Lung (tissue), 11 donors: ENCODE measurements at regions not wholly inside any gene's neighbourhood (a gene's known extent, or its start where the extent isn't known, plus 50 kb on each side); places are given as distances from the start of the nearest gene placed in this dataset.
A peak's percentile ranks its signal among the peaks of the same experiment; 100 is the strongest.

Source experiments
- ATAC-seq: fragments of 200-7000 bp; cut with Tn5 transposase; one replicate; pipeline ENCODE4 v1.9.1; 2020; ENCODE audit warnings: moderate number of reproducible peaks; ENCODE audit not compliant: insufficient read depth, low FRiP score
- DNase-seq, 3 donors: peaks; one replicate each; pipeline ENCODE4 v3.0.0-alpha.2; 2013 to 2017
- H3K27ac ChIP-seq, 2 donors: one replicate each; pipeline ENCODE4 v1.5.1; 2013; ENCODE audit warnings: mild to moderate bottlenecking in 2 of 2, moderate library complexity in 2 of 2, control low read depth in 1 of 2, inconsistent platforms in 1 of 2, low read depth in 1 of 2, low read length in 1 of 2
- H3K27me3 ChIP-seq, 3 donors: one replicate each; pipeline ENCODE4 v1.5.1; 2013; ENCODE audit warnings: low read length in 2 of 3; ENCODE audit not compliant: control insufficient read depth in 3 of 3, insufficient read depth in 3 of 3
- H3K36me3 ChIP-seq, 4 donors: one replicate each; pipeline ENCODE4 v1.5.1; 2013; ENCODE audit warnings: low read length in 4 of 4, mild to moderate bottlenecking in 1 of 4, moderate library complexity in 1 of 4; ENCODE audit not compliant: control insufficient read depth in 4 of 4, insufficient read depth in 4 of 4
- H3K4me1 ChIP-seq, 5 donors: one replicate each; pipeline ENCODE4 v1.5.1; 2013; ENCODE audit warnings: low read length in 5 of 5, mild to moderate bottlenecking in 2 of 5, moderate library complexity in 1 of 5; ENCODE audit not compliant: control insufficient read depth in 5 of 5, insufficient read depth in 5 of 5
- H3K4me3 ChIP-seq: one replicate; pipeline ENCODE4 v1.5.1; 2013; ENCODE audit warnings: mild to moderate bottlenecking, control low read depth, moderate library complexity
- H3K9ac ChIP-seq, 2 donors: one replicate each; pipeline ENCODE4 v1.5.1; 2013; ENCODE audit warnings: low read length in 2 of 2, control low read depth in 1 of 2; ENCODE audit not compliant: insufficient read depth in 1 of 2
- H3K9me3 ChIP-seq, 4 donors: one replicate each; pipeline ENCODE4 v1.5.1; 2013; ENCODE audit warnings: low read length in 3 of 4, mild to moderate bottlenecking in 1 of 4, moderate library complexity in 1 of 4; ENCODE audit not compliant: control insufficient read depth in 4 of 4, insufficient read depth in 3 of 4
- CTCF ChIP-seq: IDR thresholded peaks from 2 replicates; pipeline ENCODE4 v1.5.1; 2012; ENCODE audit warnings: mild to moderate bottlenecking; ENCODE audit errors: control extremely low read depth, extremely low read depth
- WGBS, 2 donors: extraction: QIAGEN DNeasy Blood & Tissue Kit; methylation state at CpG; one replicate each; pipeline ENCODE4 v1.1.7; 2013; 5-methylcytosine and 5-hydroxymethylcytosine counted together
- donor health status: control.
- donor health status: control.
- donor health status: Bipolar disorder and iron deficiency.
- donor health status: healthy.
- donor health status: DM: yes; HTN: yes; CAD: no.

GRCh38 chr2:18741895-18742732, 152.7 kb upstream of the NT5C1B start:
- peaks cover 0 to 58% (median 9%) of the 10 kb centered on the region in 5 donors for H3K4me1 ChIP-seq
- no peaks in the 10 kb centered on the region for H3K9me3 ChIP-seq
- 71 to 73% methylated on average over 12 of the region's 12 CpGs for WGBS, 2 donors
- DNase-seq (peak; percentile 97 to 100 (median 100)), ATAC-seq (no peak)
- H3K27me3 ChIP-seq: no peaks in the 10 kb centered on the region
- no peaks in the 10 kb centered on the region for H3K36me3 ChIP-seq
- H3K9ac ChIP-seq: no peak overlapping the region
- no peak overlapping the region for H3K27ac ChIP-seq
- H3K4me3 ChIP-seq: no peak overlapping the region
- no peak for TF ChIP-seq CTCF

- H3K27ac ChIP-seq: no peak overlapping the region
- H3K36me3 ChIP-seq: no peaks in the 10 kb centered on the region
- H3K9me3 ChIP-seq: no peaks in the 10 kb centered on the region
- no peak for TF ChIP-seq CTCF
- no peaks in the 10 kb centered on the region for H3K27me3 ChIP-seq
- H3K4me3 ChIP-seq: no peak overlapping the region
- ATAC-seq: no peak
- no peak overlapping the region for H3K9ac ChIP-seq
- DNase-seq: peak in 2 of 3 donors; percentile 66 to 76
- H3K4me1 ChIP-seq: peaks cover 0 to 57% (median 9%) of the 10 kb centered on the region in 5 donors
Measured at GRCh38 chr2:18741191-18741590, 151.8 kb upstream of the NT5C1B start.

- 78 to 85% methylated on average over 7 of the region's 7 CpGs for WGBS, 2 donors
- no peaks in the 10 kb centered on the region for H3K9me3 ChIP-seq
- H3K9ac ChIP-seq: no peak overlapping the region
- ATAC-seq (no peak), DNase-seq (peak; percentile 86 to 96 (median 92))
- H3K27ac ChIP-seq: peak overlapping the region in 1 of 2 donors; percentile 39
- no peaks in the 10 kb centered on the region for H3K36me3 ChIP-seq
- peaks cover 0 to 55% (median 9%) of the 10 kb centered on the region in 5 donors for H3K4me1 ChIP-seq
- H3K27me3 ChIP-seq: no peaks in the 10 kb centered on the region
- H3K4me3 ChIP-seq: no peak overlapping the region
- TF ChIP-seq CTCF: no peak
Measured at GRCh38 chr2:18740474-18740881, 151.1 kb upstream of the NT5C1B start.
